GM18909 (cell line): ENCODE measurements at regions not wholly inside any gene's neighbourhood (a gene's known extent, or its start where the extent isn't known, plus 50 kb on each side); places are given as distances from the start of the nearest gene placed in this dataset.
"Not testable (repeated sequence)": the region's sequence is repeated elsewhere in the genome, so short reads cannot be mapped to it uniquely, and the experiment has no call there.

ENCODE experiments used
- ATAC-seq: cut with Tn5 transposase; IDR thresholded peaks from one replicate; pipeline ENCODE4 v1.9.1; 2021; ENCODE audit warnings: mild to moderate bottlenecking; ENCODE audit not compliant: unreplicated experiment, poor library complexity

- ATAC-seq: no peak
Observed at GRCh38 chr13:65287405-65287804, 1942.7 kb downstream of the PCDH9 start.

- no peak for ATAC-seq
Observed at GRCh38 chr13:65275838-65276630, 1954.1 kb downstream of the PCDH9 start.

- no peak for ATAC-seq
Observed at GRCh38 chr13:65275108-65275507, 1955.0 kb downstream of the PCDH9 start.

GRCh38 chr13:65273811-65274420, 1956.2 kb downstream of the PCDH9 start:
- not testable (repeated sequence) for ATAC-seq

GRCh38 chr13:65268009-65268408, 1962.1 kb downstream of the PCDH9 start:
- no peak for ATAC-seq

- ATAC-seq: no peak
Observed at GRCh38 chr13:65265988-65266387, 1964.1 kb downstream of the PCDH9 start.

- no peak for ATAC-seq
Observed at GRCh38 chr13:65264066-65264465, 1966.1 kb downstream of the PCDH9 start.

GRCh38 chr13:65260946-65261891, 1968.9 kb downstream of the PCDH9 start:
- no peak for ATAC-seq

- no peak for ATAC-seq
Observed at GRCh38 chr13:65240773-65241172, 1989.4 kb downstream of the PCDH9 start.

GRCh38 chr13:65236841-65237418, 1993.2 kb downstream of the PCDH9 start:
- no peak for ATAC-seq

- no peak for ATAC-seq
Observed at GRCh38 chr13:65217471-65217995, 2012.6 kb downstream of the PCDH9 start.

- not testable (repeated sequence) for ATAC-seq
Observed at GRCh38 chr13:65202845-65203244, 2027.3 kb downstream of the PCDH9 start.

- ATAC-seq: no peak
Observed at GRCh38 chr13:65188721-65189120, 2041.4 kb downstream of the PCDH9 start.

GRCh38 chr13:65168026-65168425, 2062.1 kb downstream of the PCDH9 start:
- no peak for ATAC-seq

- no peak for ATAC-seq
Observed at GRCh38 chr13:65166675-65167074, 2063.5 kb downstream of the PCDH9 start.

GRCh38 chr13:65159803-65160202, 2070.3 kb downstream of the PCDH9 start:
- ATAC-seq: no peak

- ATAC-seq: no peak
Observed at GRCh38 chr13:65155861-65156260, 2074.3 kb downstream of the PCDH9 start.

- no peak for ATAC-seq
Observed at GRCh38 chr13:65154661-65155447, 2075.3 kb downstream of the PCDH9 start.

- ATAC-seq: no peak
Observed at GRCh38 chr13:65149687-65150086, 2080.4 kb downstream of the PCDH9 start.
